ENCODE measurements at regions not wholly inside any gene's neighbourhood (a gene's known extent, or its start where the extent isn't known, plus 50 kb on each side); places are given as distances from the start of the nearest gene placed in this dataset.

DNA sequence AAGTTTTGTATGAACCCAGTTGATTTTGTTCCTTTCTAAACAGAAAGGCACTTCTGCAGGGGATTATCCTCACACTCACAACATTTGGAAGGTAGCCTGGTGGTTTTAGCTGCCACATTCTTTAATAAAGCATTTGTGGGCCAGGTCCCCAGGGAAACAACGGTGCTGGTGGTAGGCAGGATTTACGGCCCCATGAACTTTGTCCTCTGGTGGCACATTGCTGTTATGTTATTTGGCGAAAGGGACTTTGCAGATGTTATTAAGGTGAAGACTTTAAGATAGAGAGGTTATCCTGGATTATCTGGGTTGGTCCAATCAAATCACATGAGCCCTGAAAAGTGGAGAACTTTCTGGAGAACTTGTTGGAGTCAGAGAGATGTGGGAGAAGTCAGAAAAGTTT is 86.3 kb upstream of the C9orf72 start:
- Histone ChIP-seq H3K4me1 (peaks cover 0 to 4% (median 0%) of the 10 kb centered on the region in 4 donors), H3K36me3 (no peaks in the 10 kb centered on the region), H3K9me3 (no peaks in the 10 kb centered on the region), H3K4me3 (no peak overlapping the region), H3K27me3 (no peaks in the 10 kb centered on the region), H3K27ac (no peak overlapping the region)
- WGBS, 2 donors: 13 to 48% methylated on average over 3 of the region's 3 CpGs
- no peak for DNase-seq
- TF ChIP-seq POLR2AphosphoS5 (IDR thresholded peaks at IDR 0.05): no peak
- no peak for TF ChIP-seq EP300 (IDR thresholded peaks at IDR 0.05)
- TF ChIP-seq, protein P1, sequence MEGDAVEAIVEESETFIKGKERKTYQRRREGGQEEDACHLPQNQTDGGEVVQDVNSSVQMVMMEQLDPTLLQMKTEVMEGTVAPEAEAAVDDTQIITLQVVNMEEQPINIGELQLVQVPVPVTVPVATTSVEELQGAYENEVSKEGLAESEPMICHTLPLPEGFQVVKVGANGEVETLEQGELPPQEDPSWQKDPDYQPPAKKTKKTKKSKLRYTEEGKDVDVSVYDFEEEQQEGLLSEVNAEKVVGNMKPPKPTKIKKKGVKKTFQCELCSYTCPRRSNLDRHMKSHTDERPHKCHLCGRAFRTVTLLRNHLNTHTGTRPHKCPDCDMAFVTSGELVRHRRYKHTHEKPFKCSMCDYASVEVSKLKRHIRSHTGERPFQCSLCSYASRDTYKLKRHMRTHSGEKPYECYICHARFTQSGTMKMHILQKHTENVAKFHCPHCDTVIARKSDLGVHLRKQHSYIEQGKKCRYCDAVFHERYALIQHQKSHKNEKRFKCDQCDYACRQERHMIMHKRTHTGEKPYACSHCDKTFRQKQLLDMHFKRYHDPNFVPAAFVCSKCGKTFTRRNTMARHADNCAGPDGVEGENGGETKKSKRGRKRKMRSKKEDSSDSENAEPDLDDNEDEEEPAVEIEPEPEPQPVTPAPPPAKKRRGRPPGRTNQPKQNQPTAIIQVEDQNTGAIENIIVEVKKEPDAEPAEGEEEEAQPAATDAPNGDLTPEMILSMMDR (IDR thresholded peaks at IDR 0.05): no peak
- TF ChIP-seq POLR2A (IDR thresholded peaks at IDR 0.05): no peak
- intact Hi-C loops (cut with DNase I): no loop called here

DNA sequence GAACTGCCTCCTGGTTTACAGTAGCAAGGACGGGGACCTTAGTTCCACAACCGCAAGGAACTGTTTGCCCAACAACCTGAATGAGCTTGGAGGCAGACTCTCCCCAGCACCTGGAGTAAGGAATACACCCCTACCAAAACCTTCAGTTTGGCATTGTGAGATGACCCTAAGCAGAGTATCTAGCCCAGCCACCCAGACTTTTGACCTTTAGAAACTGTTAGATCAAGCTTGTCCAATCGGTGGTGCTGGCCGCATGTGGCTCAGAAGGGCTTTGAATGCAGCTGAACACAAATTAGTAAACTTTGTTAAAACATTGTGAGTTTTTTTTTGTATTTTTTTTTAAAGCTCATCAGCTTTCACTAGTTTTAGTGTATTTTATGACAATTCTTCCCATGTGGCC is 86.9 kb upstream of the C9orf72 start:
- Histone ChIP-seq H3K4me1 (peaks cover 0 to under 1% (median 0%) of the 10 kb centered on the region in 4 donors), H3K27me3 (no peaks in the 10 kb centered on the region), H3K36me3 (no peaks in the 10 kb centered on the region), H3K27ac (no peak overlapping the region), H3K4me3 (no peak overlapping the region), H3K9me3 (no peaks in the 10 kb centered on the region)
- 65 to 92% methylated on average over 4 of the region's 4 CpGs for WGBS, 2 donors
- TF ChIP-seq EP300 (IDR thresholded peaks at IDR 0.05) (no peak), POLR2A (IDR thresholded peaks at IDR 0.05) (no peak), POLR2AphosphoS5 (IDR thresholded peaks at IDR 0.05) (no peak)
- TF ChIP-seq, protein P1 (IDR thresholded peaks at IDR 0.05): no peak
- intact Hi-C loops (cut with DNase I): no loop called here
- DNase-seq: no peak

DNA sequence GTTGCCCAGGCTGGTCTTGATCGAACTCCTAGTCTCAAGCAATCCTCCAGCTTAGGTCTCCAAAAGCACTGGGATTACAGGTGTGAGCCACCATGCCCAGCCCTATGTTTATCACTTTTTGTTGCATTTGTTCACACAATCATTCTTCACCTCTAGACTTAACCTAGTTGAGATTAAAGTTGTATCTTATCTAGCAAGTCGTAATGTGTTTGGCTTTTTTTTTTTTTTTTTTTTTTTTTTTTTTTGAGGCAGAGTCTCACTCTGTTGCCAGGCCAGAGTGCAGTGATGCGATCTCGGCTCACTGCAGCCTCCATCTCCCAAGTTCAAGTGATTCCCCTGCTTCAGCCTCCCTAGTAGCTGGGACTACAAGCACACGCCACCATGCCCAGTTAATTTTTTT is 90.2 kb upstream of the C9orf72 start:
- WGBS, 2 donors: 47 to 83% methylated on average over 5 of the region's 5 CpGs
- no peak for DNase-seq
- Histone ChIP-seq H3K4me3 (no peak overlapping the region), H3K4me1 (no peaks in the 10 kb centered on the region), H3K27ac (no peak overlapping the region), H3K9me3 (no peaks in the 10 kb centered on the region), H3K36me3 (no peaks in the 10 kb centered on the region), H3K27me3 (no peaks in the 10 kb centered on the region)
- no peak for TF ChIP-seq EP300 (IDR thresholded peaks at IDR 0.05)
- no peak for TF ChIP-seq POLR2A (IDR thresholded peaks at IDR 0.05)
- no peak for TF ChIP-seq POLR2AphosphoS5 (IDR thresholded peaks at IDR 0.05)
- TF ChIP-seq, protein P1 (IDR thresholded peaks at IDR 0.05): no peak
- intact Hi-C loops (cut with DNase I): no loop called here

DNA sequence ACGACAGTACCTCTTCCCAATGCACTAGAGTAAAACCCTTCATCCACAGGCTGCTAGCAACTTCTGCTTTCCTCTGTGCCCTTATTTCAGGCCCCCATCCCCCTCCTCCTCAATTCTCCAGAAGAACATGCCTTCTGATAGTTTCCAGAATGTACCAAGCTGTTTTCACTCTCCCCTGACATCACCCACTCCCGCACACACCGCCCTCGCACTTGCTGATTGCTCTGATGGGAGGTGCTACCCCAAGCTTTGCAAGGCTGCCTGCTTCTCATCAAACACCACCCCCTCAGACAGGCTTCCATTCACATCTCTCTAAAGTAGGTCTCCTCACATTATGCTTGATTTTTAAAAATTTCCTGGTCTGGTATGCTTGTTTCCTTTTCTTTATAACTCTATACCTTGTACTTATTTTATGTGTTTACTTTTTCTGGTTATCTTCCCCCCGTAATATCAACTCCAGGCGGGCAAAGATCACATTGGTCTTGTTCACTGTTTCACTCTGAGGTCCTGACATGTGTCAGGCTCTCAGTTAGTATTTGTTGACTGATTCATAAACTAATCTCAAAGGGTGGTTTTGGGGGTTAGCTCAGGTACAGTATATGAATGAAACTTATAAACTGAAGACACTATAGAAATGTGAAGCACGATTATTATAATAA is 91.0 kb upstream of the C9orf72 start:
- 20 to 59% methylated on average over 7 of the region's 7 CpGs for WGBS, 2 donors
- peaks cover 0 to under 1% (median 0%) of the 10 kb centered on the region in 4 donors for H3K4me1 ChIP-seq

More for the DNA sequence above, 91.0 kb upstream of the C9orf72 start:
- no peaks in the 10 kb centered on the region for H3K36me3 ChIP-seq
- no peak overlapping the region for H3K27ac ChIP-seq
- no peak overlapping the region for H3K4me3 ChIP-seq
- intact Hi-C loops (cut with DNase I): no loop called here
- TF ChIP-seq EP300 (IDR thresholded peaks at IDR 0.05) (no peak), POLR2AphosphoS5 (IDR thresholded peaks at IDR 0.05) (no peak), POLR2A (IDR thresholded peaks at IDR 0.05) (no peak)
- TF ChIP-seq, protein P1 (IDR thresholded peaks at IDR 0.05): no peak
- no peak for DNase-seq
- no peaks in the 10 kb centered on the region for H3K9me3 ChIP-seq
- H3K27me3 ChIP-seq: no peaks in the 10 kb centered on the region

Measured in sigmoid colon (tissue), 6 donors.